ENCODE measurements at regions not wholly inside any gene's neighbourhood (a gene's known extent, or its start where the extent isn't known, plus 50 kb on each side); places are given as distances from the start of the nearest gene placed in this dataset.

GRCh38 chr3:165491487-165491886, 295.3 kb upstream of the SLITRK3 start:
- TF ChIP-seq POLR2A (IDR thresholded peaks at IDR 0.05; ENCODE audit: borderline replicate concordance, extremely low read depth, insufficient read depth, insufficient read length): no peak
- no peak for TF ChIP-seq MAX (IDR thresholded peaks at IDR 0.05)
- TF ChIP-seq EZH2phosphoT487 (IDR thresholded peaks at IDR 0.05; ENCODE audit: borderline replicate concordance): no peak
- TF ChIP-seq, protein P1, sequence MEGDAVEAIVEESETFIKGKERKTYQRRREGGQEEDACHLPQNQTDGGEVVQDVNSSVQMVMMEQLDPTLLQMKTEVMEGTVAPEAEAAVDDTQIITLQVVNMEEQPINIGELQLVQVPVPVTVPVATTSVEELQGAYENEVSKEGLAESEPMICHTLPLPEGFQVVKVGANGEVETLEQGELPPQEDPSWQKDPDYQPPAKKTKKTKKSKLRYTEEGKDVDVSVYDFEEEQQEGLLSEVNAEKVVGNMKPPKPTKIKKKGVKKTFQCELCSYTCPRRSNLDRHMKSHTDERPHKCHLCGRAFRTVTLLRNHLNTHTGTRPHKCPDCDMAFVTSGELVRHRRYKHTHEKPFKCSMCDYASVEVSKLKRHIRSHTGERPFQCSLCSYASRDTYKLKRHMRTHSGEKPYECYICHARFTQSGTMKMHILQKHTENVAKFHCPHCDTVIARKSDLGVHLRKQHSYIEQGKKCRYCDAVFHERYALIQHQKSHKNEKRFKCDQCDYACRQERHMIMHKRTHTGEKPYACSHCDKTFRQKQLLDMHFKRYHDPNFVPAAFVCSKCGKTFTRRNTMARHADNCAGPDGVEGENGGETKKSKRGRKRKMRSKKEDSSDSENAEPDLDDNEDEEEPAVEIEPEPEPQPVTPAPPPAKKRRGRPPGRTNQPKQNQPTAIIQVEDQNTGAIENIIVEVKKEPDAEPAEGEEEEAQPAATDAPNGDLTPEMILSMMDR (IDR thresholded peaks at IDR 0.05 in 2 of 3, conservative IDR thresholded peaks at IDR 0.05 in 1 of 3; ENCODE audit: borderline replicate concordance in 1 of 3, insufficient read depth in 1 of 3, low read depth in 2 of 3, low read length in 2 of 3): no peak
- TF ChIP-seq EZH2 (IDR thresholded peaks at IDR 0.05): no peak
- no peak for TF ChIP-seq CEBPB (IDR thresholded peaks at IDR 0.05; ENCODE audit: low read depth)
- TF ChIP-seq POLR2AphosphoS5 (IDR thresholded peaks at IDR 0.05; ENCODE audit: low read depth, low read length): no peak
- TF ChIP-seq JUND (IDR thresholded peaks at IDR 0.05): no peak
- no peak for TF ChIP-seq YY1 (IDR thresholded peaks at IDR 0.05; ENCODE audit: extremely low read depth, insufficient replicate concordance, low read depth, low read length)
